ENCODE measurements at regions not wholly inside any gene's neighbourhood (a gene's known extent, or its start where the extent isn't known, plus 50 kb on each side); places are given as distances from the start of the nearest gene placed in this dataset.
"Not testable (repeated sequence)": the region's sequence is repeated elsewhere in the genome, so short reads cannot be mapped to it uniquely, and the experiment has no call there.

DNA sequence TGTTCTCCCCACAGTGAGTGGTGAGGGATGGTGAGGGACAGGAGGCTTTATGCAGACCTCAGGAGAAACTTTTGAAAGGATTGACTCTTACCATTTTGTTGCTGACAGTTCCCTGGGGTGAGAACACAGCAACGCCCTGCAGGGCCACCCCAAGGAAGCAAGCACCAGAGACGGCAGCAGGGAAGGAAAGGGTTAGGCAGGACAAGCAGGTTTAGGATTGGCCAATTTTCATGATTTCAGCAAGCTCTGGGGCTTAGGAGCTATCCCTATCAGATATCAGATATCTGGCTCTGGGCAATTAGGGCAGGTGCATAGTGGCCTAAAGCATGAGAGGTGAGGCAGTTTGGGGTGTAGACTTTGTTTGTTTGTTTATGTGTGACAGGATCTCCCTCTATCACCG is 87.0 kb upstream of the LSM14A start:
- H3K4me1 ChIP-seq (ENCODE audit: insufficient read depth, insufficient read length), result peaks cover 3% of the 10 kb centered on the region
- H3K36me3 ChIP-seq (ENCODE audit: insufficient read depth, insufficient read length, low read length), result no peaks in the 10 kb centered on the region
- H3K27me3 ChIP-seq (ENCODE audit: insufficient read depth, insufficient read length), result no peaks in the 10 kb centered on the region
- no peak overlapping the region for H3K9ac ChIP-seq (ENCODE audit: insufficient read length, low read depth)
- peaks cover 14% of the 10 kb centered on the region; the same call in 1 of the 2 replicates for H3K9me3 ChIP-seq (ENCODE audit: insufficient read depth, low read length)
- no peak for DNase-seq (ENCODE audit: low read depth, low spot score)
- no peak overlapping the region for H3K4me3 ChIP-seq (ENCODE audit: insufficient read length, low read depth)
- TF ChIP-seq YY1 (IDR thresholded peaks at IDR 0.05; ENCODE audit: insufficient read depth, insufficient read length), result no peak
- TF ChIP-seq ZNF274 (IDR thresholded peaks at IDR 0.05; ENCODE audit: low read depth, low read length), result no peak
- TF ChIP-seq SUZ12 (IDR thresholded peaks at IDR 0.05; ENCODE audit: extremely low read depth, insufficient read depth, insufficient read length), result no peak

DNA sequence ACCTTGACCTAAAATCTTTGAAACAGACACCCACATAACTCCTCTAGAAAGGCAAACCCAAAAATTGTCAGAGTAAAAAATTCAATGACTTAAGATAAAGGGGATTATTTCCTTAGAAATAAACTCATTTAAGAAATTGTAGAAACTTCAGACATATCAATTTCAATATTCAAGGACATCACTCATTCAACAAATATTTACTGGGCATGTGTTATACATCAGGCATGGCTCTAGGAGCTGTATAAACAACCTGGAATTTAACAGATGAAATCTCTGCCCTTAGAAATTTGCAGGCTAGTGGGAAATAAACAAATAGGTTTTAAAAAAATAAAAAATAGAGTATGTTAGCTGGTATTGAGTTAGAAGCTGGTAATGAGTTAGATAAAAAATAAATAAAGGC is 84.0 kb upstream of the LSM14A start:
- no peak for TF ChIP-seq ZNF274 (IDR thresholded peaks at IDR 0.05; ENCODE audit: low read depth, low read length)
- no peak for TF ChIP-seq SUZ12 (IDR thresholded peaks at IDR 0.05; ENCODE audit: extremely low read depth, insufficient read depth, insufficient read length)
- no peak for TF ChIP-seq YY1 (IDR thresholded peaks at IDR 0.05; ENCODE audit: insufficient read depth, insufficient read length)
- DNase-seq (ENCODE audit: low read depth, low spot score), result no peak
- H3K4me1 ChIP-seq (ENCODE audit: insufficient read depth, insufficient read length), result peaks cover 3% of the 10 kb centered on the region
- no peak overlapping the region for H3K9ac ChIP-seq (ENCODE audit: insufficient read length, low read depth)
- no peaks in the 10 kb centered on the region for H3K27me3 ChIP-seq (ENCODE audit: insufficient read depth, insufficient read length)
- H3K36me3 ChIP-seq (ENCODE audit: insufficient read depth, insufficient read length, low read length), result no peaks in the 10 kb centered on the region
- no peak overlapping the region for H3K4me3 ChIP-seq (ENCODE audit: insufficient read length, low read depth)
- peaks cover 14% of the 10 kb centered on the region; the same call in 1 of the 2 replicates for H3K9me3 ChIP-seq (ENCODE audit: insufficient read depth, low read length)

DNA sequence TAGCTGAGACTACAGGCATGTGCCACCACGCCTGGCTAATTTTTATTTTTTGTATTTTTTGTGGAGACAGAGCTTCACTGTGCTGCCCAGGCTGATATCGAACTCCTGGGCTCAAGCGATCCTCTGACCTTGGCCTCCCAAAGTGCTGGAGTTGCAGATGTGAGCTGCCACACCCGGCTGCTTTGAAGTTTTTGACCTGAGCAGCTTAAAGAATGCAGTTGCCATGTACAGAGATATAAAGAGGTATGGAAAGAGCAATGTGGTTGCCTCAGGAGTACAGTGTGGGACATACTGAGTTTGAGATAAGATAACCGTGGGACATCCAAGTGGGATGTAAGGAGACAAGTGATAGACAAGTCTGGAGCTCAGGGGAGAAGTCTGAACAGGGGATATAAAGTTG is 82.7 kb upstream of the LSM14A start:
- Histone ChIP-seq H3K9me3 (ENCODE audit: insufficient read depth, low read length) (peaks cover 14% of the 10 kb centered on the region; the same call in 1 of the 2 replicates), H3K4me3 (ENCODE audit: insufficient read length, low read depth) (no peak overlapping the region), H3K4me1 (ENCODE audit: insufficient read depth, insufficient read length) (peaks cover 3% of the 10 kb centered on the region), H3K36me3 (ENCODE audit: insufficient read depth, insufficient read length, low read length) (no peaks in the 10 kb centered on the region), H3K9ac (ENCODE audit: insufficient read length, low read depth) (no peak overlapping the region), H3K27me3 (ENCODE audit: insufficient read depth, insufficient read length) (no peaks in the 10 kb centered on the region)
- DNase-seq (ENCODE audit: low read depth, low spot score), result no peak
- TF ChIP-seq ZNF274 (IDR thresholded peaks at IDR 0.05; ENCODE audit: low read depth, low read length) (no peak), SUZ12 (IDR thresholded peaks at IDR 0.05; ENCODE audit: extremely low read depth, insufficient read depth, insufficient read length) (no peak), YY1 (IDR thresholded peaks at IDR 0.05; ENCODE audit: insufficient read depth, insufficient read length) (no peak)

DNA sequence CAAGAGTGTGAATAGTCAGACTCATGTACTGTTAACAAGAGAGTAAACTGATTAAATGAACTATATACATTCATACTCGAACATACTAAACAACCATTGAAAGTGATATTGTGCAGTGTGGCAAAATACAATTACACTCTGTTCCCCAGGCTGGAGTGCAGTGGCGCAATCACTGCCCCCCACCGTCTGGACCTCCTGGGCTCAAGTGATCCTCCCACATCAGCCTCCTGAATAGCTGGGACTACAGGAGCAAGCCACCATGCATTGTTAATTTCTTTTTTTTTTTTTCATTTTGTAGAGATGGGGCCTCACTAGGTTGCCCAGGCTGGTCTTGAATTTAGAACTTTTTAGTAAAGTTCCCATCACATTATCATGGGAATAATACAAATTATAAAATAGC is 77.3 kb upstream of the LSM14A start:
- TF ChIP-seq ZNF274 (IDR thresholded peaks at IDR 0.05; ENCODE audit: low read depth, low read length), result no peak
- TF ChIP-seq YY1 (IDR thresholded peaks at IDR 0.05; ENCODE audit: insufficient read depth, insufficient read length), result no peak
- no peak for TF ChIP-seq SUZ12 (IDR thresholded peaks at IDR 0.05; ENCODE audit: extremely low read depth, insufficient read depth, insufficient read length)
- no peaks in the 10 kb centered on the region for H3K4me1 ChIP-seq (ENCODE audit: insufficient read depth, insufficient read length)
- no peaks in the 10 kb centered on the region for H3K36me3 ChIP-seq (ENCODE audit: insufficient read depth, insufficient read length, low read length)
- H3K9me3 ChIP-seq (ENCODE audit: insufficient read depth, low read length), result no peaks in the 10 kb centered on the region
- H3K9ac ChIP-seq (ENCODE audit: insufficient read length, low read depth), result no peak overlapping the region
- DNase-seq (ENCODE audit: low read depth, low spot score), result no peak
- no peak overlapping the region for H3K4me3 ChIP-seq (ENCODE audit: insufficient read length, low read depth)
- no peaks in the 10 kb centered on the region for H3K27me3 ChIP-seq (ENCODE audit: insufficient read depth, insufficient read length)

DNA sequence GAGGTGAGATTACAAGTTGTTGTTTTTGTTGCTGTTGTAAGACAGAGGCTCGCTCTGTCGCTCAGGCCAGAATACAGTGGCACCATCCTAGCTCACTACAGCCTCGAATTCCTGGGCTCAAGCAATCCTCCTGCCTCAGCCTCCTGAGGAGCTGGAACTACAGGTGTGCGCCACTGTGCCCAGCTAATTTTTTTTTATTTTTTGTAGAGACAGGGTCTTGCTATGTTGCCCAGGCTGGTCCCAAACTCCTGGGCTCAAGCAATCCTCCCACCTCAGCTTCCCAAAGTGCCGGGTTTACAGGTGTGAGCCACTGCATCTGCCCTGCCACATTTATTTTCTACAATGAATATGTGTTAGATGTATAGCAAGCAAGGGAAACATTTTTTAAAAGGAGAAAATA is 76.9 kb upstream of the LSM14A start:
- H3K4me3 ChIP-seq (ENCODE audit: insufficient read length, low read depth); H3K9ac ChIP-seq (ENCODE audit: insufficient read length, low read depth); H3K9me3 ChIP-seq (ENCODE audit: insufficient read depth, low read length); H3K4me1 ChIP-seq (ENCODE audit: insufficient read depth, insufficient read length); H3K36me3 ChIP-seq (ENCODE audit: insufficient read depth, insufficient read length, low read length); DNase-seq (ENCODE audit: low read depth, low spot score); H3K27me3 ChIP-seq (ENCODE audit: insufficient read depth, insufficient read length): not testable (repeated sequence)

DNA sequence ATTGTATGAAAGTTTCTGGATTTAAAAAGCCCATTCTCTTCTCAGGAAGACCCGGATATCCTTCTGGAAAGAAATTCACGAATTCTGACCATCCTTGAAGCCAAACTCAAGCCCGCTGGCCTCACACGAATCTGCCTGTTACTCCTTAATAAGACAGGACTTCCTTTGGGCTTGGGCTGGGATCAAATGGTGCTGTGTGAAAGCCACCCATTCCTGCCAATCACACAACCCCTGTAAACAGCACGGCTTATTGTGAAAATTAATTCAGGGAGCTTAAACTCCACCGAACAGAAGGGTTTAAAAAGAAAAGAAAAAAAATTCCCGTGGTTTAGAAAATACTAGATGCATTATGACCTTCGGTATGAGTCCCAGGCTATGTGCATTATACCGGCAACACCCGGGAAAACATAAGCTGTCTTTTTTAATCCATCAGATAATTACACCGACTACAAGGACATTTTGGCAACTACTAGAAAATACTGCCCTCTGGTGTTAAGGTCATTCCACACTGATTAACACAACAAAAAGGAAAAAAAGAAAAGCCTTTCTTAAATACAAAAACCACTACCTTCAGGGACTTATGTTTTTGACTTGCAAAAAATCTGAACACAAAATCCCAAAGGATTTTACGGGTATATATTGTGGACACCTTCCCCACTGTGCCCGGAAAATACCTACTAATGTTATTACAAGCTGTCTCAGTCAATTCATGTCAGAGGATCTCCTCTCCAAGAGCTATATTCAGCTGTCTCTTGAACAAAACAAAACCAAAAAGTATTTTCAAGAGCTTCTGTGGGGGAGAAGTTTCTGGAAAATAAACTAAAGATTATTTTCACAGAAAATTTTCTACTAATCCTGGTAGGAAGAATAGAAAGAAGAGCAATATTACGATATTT is 76.0 kb upstream of the LSM14A start:
- TF ChIP-seq ZNF274 (IDR thresholded peaks at IDR 0.05; ENCODE audit: low read depth, low read length) (no peak), SUZ12 (IDR thresholded peaks at IDR 0.05; ENCODE audit: extremely low read depth, insufficient read depth, insufficient read length) (no peak), YY1 (IDR thresholded peaks at IDR 0.05; ENCODE audit: insufficient read depth, insufficient read length) (no peak)
- Histone ChIP-seq H3K4me3 (ENCODE audit: insufficient read length, low read depth) (no peak overlapping the region), H3K9ac (ENCODE audit: insufficient read length, low read depth) (no peak overlapping the region), H3K36me3 (ENCODE audit: insufficient read depth, insufficient read length, low read length) (no peaks in the 10 kb centered on the region), H3K27me3 (ENCODE audit: insufficient read depth, insufficient read length) (no peaks in the 10 kb centered on the region), H3K4me1 (ENCODE audit: insufficient read depth, insufficient read length) (no peaks in the 10 kb centered on the region), H3K9me3 (ENCODE audit: insufficient read depth, low read length) (no peaks in the 10 kb centered on the region)
- DNase-seq (ENCODE audit: low read depth, low spot score), result peak; percentile 25

DNA sequence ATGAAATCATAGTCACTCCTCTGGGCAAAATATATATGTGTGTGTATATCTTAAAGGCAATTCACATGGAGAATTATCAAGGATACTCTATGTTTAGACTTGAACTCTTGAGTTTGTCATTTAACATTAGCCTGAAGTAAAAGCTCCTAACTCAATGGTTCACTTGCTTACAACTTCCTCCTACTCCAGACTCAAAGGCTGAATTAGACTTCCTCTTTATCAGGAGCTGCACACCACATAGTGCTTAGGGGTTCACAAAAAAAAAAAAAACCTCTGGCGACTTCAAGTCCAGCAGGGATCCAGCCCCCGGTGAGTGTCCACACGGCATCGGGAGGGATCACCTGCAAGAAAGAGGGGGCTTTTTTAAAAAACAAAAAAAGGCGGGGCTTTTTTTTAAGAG is 68.2 kb upstream of the LSM14A start:
- DNase-seq (ENCODE audit: low read depth, low spot score), result no peak
- Histone ChIP-seq H3K36me3 (ENCODE audit: insufficient read depth, insufficient read length, low read length) (no peaks in the 10 kb centered on the region), H3K9me3 (ENCODE audit: insufficient read depth, low read length) (no peaks in the 10 kb centered on the region), H3K4me1 (ENCODE audit: insufficient read depth, insufficient read length) (no peaks in the 10 kb centered on the region), H3K4me3 (ENCODE audit: insufficient read length, low read depth) (no peak overlapping the region), H3K9ac (ENCODE audit: insufficient read length, low read depth) (no peak overlapping the region), H3K27me3 (ENCODE audit: insufficient read depth, insufficient read length) (no peaks in the 10 kb centered on the region)
- no peak for TF ChIP-seq SUZ12 (IDR thresholded peaks at IDR 0.05; ENCODE audit: extremely low read depth, insufficient read depth, insufficient read length)
- no peak for TF ChIP-seq YY1 (IDR thresholded peaks at IDR 0.05; ENCODE audit: insufficient read depth, insufficient read length)
- no peak for TF ChIP-seq ZNF274 (IDR thresholded peaks at IDR 0.05; ENCODE audit: low read depth, low read length)
